M059J (cell line): ENCODE measurements at regions not wholly inside any gene's neighbourhood (a gene's known extent, or its start where the extent isn't known, plus 50 kb on each side); places are given as distances from the start of the nearest gene placed in this dataset.
"Not testable (repeated sequence)": the region's sequence is repeated elsewhere in the genome, so short reads cannot be mapped to it uniquely, and the experiment has no call there.

Experiments
- DNase-seq: peaks from one replicate; pipeline ENCODE4 v3.0.0-alpha.2; 2012; ENCODE audit warnings: low read depth

GRCh38 chr5:2381861-2382260 is 369.6 kb downstream of the IRX2 start:
- DNase-seq, result no peak

- DNase-seq, result no peak
These were observed 370.4 kb downstream of the IRX2 start for GRCh38 chr5:2381070-2381469.

- DNase-seq, result no peak
These were observed 372.5 kb downstream of the IRX2 start for GRCh38 chr5:2378976-2379375.

- no peak for DNase-seq
These were observed 373.4 kb downstream of the IRX2 start for GRCh38 chr5:2378108-2378507.

- no peak for DNase-seq
These were observed 375.0 kb downstream of the IRX2 start for GRCh38 chr5:2376486-2376885.

DNA sequence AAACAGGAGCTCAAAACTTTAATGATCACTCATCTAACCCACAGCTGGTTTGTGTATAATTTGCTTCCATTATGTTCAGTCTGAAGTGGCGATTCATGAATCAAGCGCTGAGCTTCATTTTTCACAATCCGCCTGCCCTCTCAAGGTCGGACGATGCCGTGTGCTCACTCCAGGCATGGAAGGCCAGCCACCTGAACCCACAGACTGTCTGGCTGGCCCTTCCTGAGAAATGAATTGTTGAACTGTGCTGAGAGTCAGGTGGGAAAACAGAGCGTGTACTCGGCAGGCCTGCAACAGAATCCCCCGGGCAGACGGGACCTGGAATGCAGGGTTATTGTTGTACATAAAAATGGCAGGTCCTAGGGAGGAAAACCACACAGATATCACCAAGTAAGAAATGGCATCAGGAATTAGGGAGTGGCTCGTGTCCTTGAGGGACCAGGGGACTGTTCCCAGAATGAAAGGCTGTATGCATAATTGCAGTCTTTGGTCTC is 375.7 kb downstream of the IRX2 start:
- DNase-seq, result no peak

GRCh38 chr5:2375291-2375690 is 376.2 kb downstream of the IRX2 start:
- DNase-seq, result no peak

DNA sequence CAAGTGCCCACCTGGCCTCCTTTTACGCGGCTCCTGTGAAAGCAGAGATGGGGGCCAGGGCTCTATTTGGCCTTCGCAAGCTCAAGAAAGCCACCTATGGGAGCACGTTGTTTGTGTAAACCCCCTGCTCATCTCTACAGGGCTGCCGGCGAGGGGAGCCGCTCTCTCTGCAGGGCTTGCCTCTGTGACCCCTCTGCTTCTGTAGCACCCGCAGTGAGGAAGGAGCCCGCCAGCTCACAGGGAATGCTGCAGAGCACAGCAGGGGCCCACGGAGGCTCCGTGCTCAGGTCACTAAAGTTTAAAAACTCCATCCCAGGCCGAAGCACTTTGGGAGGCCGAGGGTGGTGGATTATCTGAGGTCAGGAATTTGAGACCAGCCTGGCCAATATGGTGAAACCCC is 376.8 kb downstream of the IRX2 start:
- DNase-seq, result no peak

DNA sequence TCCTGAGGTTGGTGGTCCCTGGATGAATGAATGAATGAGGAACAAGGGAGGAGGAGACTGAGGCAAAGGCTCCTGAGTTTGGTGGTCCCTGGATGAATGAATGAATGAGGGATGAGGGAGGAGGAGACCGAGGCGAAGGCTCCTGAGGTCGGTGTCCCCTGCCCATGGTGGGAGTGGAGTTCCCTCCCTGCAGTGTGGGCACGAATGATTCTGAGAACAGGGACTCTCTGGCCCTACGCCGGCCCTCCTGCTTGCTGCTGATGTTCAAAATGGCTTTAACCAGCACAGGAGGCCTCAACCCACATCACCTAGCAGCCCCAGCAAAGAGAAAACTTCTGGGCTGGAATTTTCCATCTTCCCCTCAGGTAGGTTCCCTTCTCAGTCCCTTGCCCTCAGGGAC is 377.8 kb downstream of the IRX2 start:
- DNase-seq, result no peak

DNA sequence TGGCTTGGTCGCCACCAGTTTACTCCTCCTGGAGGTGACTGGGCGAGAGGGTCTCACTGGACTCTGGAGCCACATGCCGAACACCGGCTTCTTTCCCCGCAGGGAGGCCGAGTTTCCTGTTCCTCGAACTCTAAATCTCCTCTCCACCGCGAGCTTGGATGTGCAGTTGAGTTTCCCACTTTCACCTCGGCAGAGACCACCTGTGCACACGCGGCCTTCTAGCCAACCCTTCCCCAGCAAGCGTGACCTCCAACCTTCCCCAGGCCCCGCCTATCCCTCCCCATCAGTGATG is 380.1 kb downstream of the IRX2 start:
- DNase-seq, result no peak

DNA sequence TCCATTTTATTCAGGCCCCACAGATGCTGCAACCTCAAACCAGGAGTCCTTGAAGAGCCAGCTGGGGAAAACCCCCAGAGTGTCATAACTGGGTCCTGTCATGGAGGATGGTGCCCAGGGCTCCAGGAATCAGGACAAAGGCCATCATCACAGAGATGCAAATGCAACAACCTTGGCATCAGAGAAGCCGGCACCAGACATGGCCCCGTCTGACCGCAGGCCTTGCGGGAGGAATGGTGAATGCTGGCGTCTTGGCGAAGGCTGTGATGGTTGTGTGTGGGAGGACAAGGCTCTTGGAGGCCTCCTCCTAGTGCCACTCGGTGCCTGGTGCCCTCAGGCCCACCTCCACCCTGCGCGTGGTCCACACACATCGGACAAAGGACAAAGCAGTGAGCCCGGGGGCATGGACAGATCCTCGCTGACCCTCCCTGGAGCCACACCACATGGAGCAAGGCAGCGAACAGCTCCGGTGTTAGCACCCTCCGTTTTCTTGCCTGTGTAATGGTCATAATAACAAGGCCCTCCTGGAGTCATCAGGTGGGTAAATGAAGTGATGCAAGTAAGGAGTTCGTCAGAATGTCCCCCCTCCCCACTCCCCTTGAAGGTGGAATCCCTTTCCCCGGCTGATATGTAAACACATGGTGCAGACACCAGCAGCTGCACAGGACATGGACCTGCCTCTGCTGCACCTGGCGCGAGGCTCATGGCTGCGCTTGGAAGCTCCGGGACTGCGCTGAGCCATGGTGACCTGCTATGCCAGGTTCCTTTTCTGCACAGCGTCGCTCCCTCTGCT is 380.7 kb downstream of the IRX2 start:
- no peak for DNase-seq

GRCh38 chr5:2369178-2369577 is 382.3 kb downstream of the IRX2 start:
- DNase-seq, result no peak

DNA sequence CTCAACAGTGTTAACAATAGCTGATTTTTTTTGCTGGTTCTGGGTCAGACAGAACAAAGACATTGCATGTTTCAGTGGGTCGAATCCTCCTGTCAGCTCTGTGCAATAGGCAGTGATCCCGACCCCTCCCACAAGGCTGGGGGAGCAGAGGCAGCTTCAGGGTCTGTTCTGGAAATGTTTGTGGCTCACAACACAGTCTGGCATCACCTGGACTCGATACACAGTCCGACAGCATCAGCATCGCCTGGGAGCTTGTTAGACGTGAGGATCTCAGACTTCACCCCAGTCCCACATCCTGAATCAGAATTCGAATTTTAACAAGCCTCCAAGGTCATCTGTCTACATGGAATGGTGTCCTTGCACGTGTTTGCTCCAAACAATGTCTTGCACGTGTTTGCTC is 384.7 kb downstream of the IRX2 start:
- DNase-seq, result no peak

DNA sequence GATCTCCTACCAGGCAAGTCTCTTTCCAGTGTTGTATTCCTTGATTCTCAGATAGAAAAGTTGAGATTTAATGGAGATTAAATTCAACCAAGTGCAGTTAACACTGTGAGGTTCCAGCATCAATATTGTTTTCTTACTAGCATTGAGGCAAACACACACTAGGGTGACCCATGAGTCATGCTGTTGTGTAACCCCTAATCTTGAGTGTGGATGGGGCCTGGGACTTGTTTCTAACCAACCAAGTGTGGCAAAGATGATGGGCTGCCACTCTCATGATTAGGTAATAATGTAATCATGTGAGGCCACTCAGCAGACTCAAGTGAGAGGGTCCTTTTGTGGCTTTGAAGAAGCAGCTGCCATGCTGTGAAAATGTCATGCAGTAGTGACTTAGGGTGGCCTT is 394.2 kb downstream of the IRX2 start:
- no peak for DNase-seq

DNA sequence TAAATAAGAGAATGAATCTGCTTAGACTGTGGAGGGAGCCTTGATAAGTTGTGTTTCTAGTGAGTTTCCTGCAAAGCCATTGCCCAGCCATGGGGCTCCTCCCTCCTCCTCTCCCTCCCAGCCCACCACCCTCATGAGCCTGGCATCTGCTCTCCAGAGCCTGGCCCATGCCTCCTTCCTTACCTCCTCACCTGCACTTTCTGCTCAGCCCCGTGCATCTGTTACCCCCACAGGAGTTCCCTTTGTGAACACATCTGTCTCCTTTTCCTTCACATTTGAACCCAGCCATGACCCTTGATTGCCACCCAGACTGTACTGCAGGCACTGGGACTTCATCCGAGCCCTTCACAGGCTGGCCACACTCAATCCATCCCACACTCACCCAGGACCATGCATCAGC is 395.6 kb downstream of the IRX2 start:
- no peak for DNase-seq

GRCh38 chr5:2353871-2354440 is 397.5 kb downstream of the IRX2 start:
- no peak for DNase-seq

GRCh38 chr5:2353211-2353610 is 398.3 kb downstream of the IRX2 start:
- DNase-seq, result no peak

- no peak for DNase-seq
These were observed 399.2 kb downstream of the IRX2 start for GRCh38 chr5:2352101-2352861.

DNA sequence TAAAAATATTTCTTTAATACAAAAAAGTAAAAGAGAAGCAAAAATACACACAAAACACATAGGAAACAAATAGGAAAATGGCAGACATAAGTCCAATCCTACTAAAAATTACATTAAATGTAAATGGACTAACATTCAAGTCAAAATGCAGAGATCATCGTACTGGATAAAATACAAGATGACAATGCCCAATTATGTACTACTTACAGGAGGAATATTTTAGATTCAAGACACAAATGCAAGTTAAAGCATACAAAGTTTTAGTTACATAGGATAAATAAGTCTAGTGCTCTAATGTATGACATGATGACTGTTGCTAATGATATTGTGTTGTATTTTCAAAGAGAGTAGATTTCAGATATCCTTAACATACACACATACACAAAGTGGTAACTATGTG is 401.7 kb downstream of the IRX2 start:
- not testable (repeated sequence) for DNase-seq

DNA sequence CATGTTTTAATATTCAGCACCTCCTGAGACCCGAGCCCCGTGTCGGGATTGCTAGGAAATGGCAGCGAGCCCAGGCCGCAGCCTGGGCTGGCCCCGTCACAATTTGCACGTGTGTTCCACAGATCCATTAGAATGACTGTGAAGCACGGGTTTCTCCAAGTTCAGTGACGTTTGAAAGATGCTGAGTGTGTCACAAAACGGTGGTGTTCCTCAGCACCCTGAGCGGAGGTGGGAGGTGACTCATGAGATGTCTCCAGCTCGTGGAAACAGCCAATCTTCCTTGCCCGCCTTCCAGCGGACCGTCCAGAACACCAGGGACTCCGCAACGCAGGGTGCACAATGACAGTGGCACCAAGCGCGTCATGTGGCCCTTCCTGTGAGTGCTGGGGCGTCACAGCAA is 412.8 kb downstream of the IRX2 start:
- DNase-seq, result no peak

GRCh38 chr5:2335733-2336515 is 415.6 kb downstream of the IRX2 start:
- no peak for DNase-seq

- no peak for DNase-seq
These were observed 416.2 kb downstream of the IRX2 start for GRCh38 chr5:2335125-2335732.
